ENCODE measurements at regions not wholly inside any gene's neighbourhood (a gene's known extent, or its start where the extent isn't known, plus 50 kb on each side); places are given as distances from the start of the nearest gene placed in this dataset.

- Mint-ChIP-seq H3K27me3 (ENCODE audit: insufficient read depth, unreplicated experiment) (no peaks in the 10 kb centered on the region), H3K9me3 (ENCODE audit: unreplicated experiment) (no peaks in the 10 kb centered on the region), H3K27ac (ENCODE audit: low read depth, unreplicated experiment) (no peak overlapping the region), H3K4me3 (ENCODE audit: unreplicated experiment) (no peak overlapping the region), H3K4me1 (ENCODE audit: insufficient read depth, unreplicated experiment) (peaks cover 4% of the 10 kb centered on the region), H3K36me3 (ENCODE audit: insufficient read depth, unreplicated experiment) (no peaks in the 10 kb centered on the region)
- ChIA-PET POLR2A (no interaction called here), CTCF (interaction anchor here (0.5 to 0.6 kb wide), 2 partner anchors 18 kb away, joined by 3 read pairs; no protein-coding TSS in a partner anchor)
- TF ChIP-seq CTCF (IDR thresholded peaks at IDR 0.05; ENCODE audit: unreplicated experiment) = no peak
- DNase-seq (ENCODE audit: unreplicated experiment) = no peak
- intact Hi-C loops (cut with micrococcal nuclease) = no loop called here
- no TSS peak for BruUV-seq (replicated peaks)
Measured at GRCh38 chr4:153064571-153064970, 128.4 kb downstream of the FHDC1 start.

GRCh38 chr4:153065276-153065675, 129.2 kb downstream of the FHDC1 start:
- Mint-ChIP-seq H3K36me3 (ENCODE audit: insufficient read depth, unreplicated experiment) (no peaks in the 10 kb centered on the region), H3K4me3 (ENCODE audit: unreplicated experiment) (no peak overlapping the region), H3K4me1 (ENCODE audit: insufficient read depth, unreplicated experiment) (peaks cover 4% of the 10 kb centered on the region), H3K9me3 (ENCODE audit: unreplicated experiment) (no peaks in the 10 kb centered on the region), H3K27ac (ENCODE audit: low read depth, unreplicated experiment) (no peak overlapping the region), H3K27me3 (ENCODE audit: insufficient read depth, unreplicated experiment) (no peaks in the 10 kb centered on the region)
- no peak for TF ChIP-seq CTCF (IDR thresholded peaks at IDR 0.05; ENCODE audit: unreplicated experiment)
- BruUV-seq (replicated peaks) = no TSS peak
- POLR2A ChIA-PET = no interaction called here
- CTCF ChIA-PET = interaction anchor here (0.6 kb wide), 1 partner anchor 19 kb away, joined by 3 read pairs; no protein-coding TSS in a partner anchor
- intact Hi-C loops (cut with micrococcal nuclease) = no loop called here
- DNase-seq (ENCODE audit: unreplicated experiment) = no peak

GRCh38 chr4:153067376-153067775, 131.3 kb downstream of the FHDC1 start:
- no peaks in the 10 kb centered on the region for H3K36me3 Mint-ChIP-seq (ENCODE audit: insufficient read depth, unreplicated experiment)
- H3K4me1 Mint-ChIP-seq (ENCODE audit: insufficient read depth, unreplicated experiment) = peaks cover 4% of the 10 kb centered on the region
- no peaks in the 10 kb centered on the region for H3K9me3 Mint-ChIP-seq (ENCODE audit: unreplicated experiment)
- POLR2A ChIA-PET = interaction anchor here (0.7 kb wide), 1 partner anchor 146 kb away, joined by 3 read pairs; no protein-coding TSS in a partner anchor
- H3K27me3 Mint-ChIP-seq (ENCODE audit: insufficient read depth, unreplicated experiment) = no peaks in the 10 kb centered on the region
- H3K4me3 Mint-ChIP-seq (ENCODE audit: unreplicated experiment) = no peak overlapping the region
- peak; percentile 25 for DNase-seq (ENCODE audit: unreplicated experiment)
- no peak for TF ChIP-seq CTCF (IDR thresholded peaks at IDR 0.05; ENCODE audit: unreplicated experiment)
- no TSS peak for BruUV-seq (replicated peaks)
- intact Hi-C loops (cut with micrococcal nuclease) = no loop called here
- H3K27ac Mint-ChIP-seq (ENCODE audit: low read depth, unreplicated experiment) = no peak overlapping the region
- CTCF ChIA-PET = interaction anchor here (0.7 kb wide), 1 partner anchor 8 kb away, joined by 3 read pairs; no protein-coding TSS in a partner anchor

GRCh38 chr4:153068751-153069150, 132.6 kb downstream of the FHDC1 start:
- H3K36me3 Mint-ChIP-seq (ENCODE audit: insufficient read depth, unreplicated experiment) = no peaks in the 10 kb centered on the region
- no peaks in the 10 kb centered on the region for H3K9me3 Mint-ChIP-seq (ENCODE audit: unreplicated experiment)
- H3K4me1 Mint-ChIP-seq (ENCODE audit: insufficient read depth, unreplicated experiment) = peaks cover 4% of the 10 kb centered on the region
- no peak for TF ChIP-seq CTCF (IDR thresholded peaks at IDR 0.05; ENCODE audit: unreplicated experiment)
- ChIA-PET CTCF (interaction anchor here (1.1 to 2.1 kb wide), 2 partner anchors 14 to 16 kb away, joined by 4 to 7 read pairs; no protein-coding TSS in a partner anchor), POLR2A (interaction anchor here (0.8 kb wide), 1 partner anchor 313 kb away, joined by 3 read pairs; no protein-coding TSS in a partner anchor)
- intact Hi-C loops (cut with micrococcal nuclease) = no loop called here
- no peak overlapping the region for H3K4me3 Mint-ChIP-seq (ENCODE audit: unreplicated experiment)
- H3K27ac Mint-ChIP-seq (ENCODE audit: low read depth, unreplicated experiment) = no peak overlapping the region
- no peak for DNase-seq (ENCODE audit: unreplicated experiment)
- no TSS peak for BruUV-seq (replicated peaks)
- H3K27me3 Mint-ChIP-seq (ENCODE audit: insufficient read depth, unreplicated experiment) = no peaks in the 10 kb centered on the region
